IPS-11a (cell line): ENCODE measurements at regions not wholly inside any gene's neighbourhood (a gene's known extent, or its start where the extent isn't known, plus 50 kb on each side); places are given as distances from the start of the nearest gene placed in this dataset.
"Not testable (repeated sequence)": the region's sequence is repeated elsewhere in the genome, so short reads cannot be mapped to it uniquely, and the experiment has no call there.

Experiments used
- H3K4me3 ChIP-seq: one replicate; pipeline ENCODE4 v1.5.1; 2013; ENCODE audit warnings: low read depth, low read length, control low read depth

DNA sequence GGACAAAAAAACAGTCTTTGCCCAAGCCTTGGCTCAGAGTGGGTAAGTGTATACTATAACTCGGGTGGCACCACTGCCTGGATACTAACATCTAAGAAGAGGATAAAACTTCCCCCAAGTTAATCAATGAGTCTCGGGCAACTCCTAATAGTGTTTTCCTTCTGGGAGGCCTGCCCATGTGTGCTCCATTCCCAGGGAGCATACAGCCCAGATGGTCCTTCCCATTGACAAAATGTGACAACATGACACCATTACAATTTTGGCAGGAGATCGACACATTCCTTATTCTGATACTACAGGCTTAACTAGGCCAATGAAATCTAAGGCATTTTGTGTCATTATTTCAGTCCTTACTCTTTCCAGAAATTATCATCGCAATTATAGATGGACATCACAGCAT, 52.7 kb upstream of the CRIM1 start:
- H3K4me3 ChIP-seq = no peak overlapping the region

DNA sequence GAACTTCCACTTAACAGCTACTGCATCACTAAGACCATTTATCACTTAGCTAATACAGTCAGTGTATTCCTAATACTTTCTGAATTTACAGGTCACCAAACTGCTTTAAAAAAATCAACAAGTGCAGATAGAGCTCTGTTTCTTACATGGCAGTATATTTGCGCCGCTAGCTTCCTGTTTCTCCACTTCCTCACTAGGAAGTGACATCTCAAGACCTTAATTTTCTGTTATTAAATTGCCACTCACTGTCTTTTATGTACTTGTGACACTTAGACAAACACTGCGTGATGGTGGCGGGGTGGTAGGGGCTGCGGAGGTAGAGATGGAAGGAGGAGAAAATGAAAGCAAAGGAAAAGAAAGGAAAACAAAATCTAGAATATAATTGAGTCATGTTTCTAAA, 53.7 kb upstream of the CRIM1 start:
- no peak overlapping the region for H3K4me3 ChIP-seq

DNA sequence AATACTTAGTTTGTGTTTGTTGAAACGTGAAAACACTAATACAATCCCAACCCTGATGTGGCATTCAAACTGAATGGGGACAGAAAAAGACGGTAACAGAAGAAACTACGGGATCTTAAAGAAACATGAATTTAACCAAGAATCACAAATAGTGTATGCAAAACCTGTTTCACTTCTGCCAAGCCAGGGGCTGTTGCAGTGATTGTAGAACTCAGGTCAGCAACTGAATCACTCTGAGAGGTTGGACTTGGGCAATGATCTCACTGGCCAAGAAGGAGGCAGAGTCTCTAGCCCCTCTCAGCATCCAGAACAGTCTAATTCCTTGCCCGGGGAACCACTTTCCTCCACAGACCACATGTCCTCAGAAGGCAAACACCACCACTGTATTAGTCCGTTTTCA, 54.9 kb upstream of the CRIM1 start:
- H3K4me3 ChIP-seq = no peak overlapping the region

DNA sequence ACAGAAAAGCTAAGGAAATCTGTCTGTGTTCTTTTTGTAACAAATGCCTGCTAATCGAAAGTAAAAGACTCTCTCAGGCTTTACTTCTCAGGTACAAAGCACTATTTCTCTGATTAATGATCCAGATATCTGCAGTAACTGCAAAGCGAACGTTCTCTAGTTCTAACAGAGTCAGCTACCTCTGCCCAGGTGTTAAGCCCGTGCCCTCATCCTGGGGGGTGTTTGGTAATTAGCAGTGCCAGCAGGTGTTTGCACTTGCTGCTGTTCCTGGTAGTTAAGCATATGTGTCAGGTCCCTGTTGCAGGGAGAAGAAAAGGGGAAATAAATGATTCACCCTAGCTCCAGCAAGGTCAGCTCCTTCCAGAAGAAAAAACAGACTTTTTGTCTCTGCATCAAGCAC, 58.8 kb upstream of the CRIM1 start:
- no peak overlapping the region for H3K4me3 ChIP-seq

DNA sequence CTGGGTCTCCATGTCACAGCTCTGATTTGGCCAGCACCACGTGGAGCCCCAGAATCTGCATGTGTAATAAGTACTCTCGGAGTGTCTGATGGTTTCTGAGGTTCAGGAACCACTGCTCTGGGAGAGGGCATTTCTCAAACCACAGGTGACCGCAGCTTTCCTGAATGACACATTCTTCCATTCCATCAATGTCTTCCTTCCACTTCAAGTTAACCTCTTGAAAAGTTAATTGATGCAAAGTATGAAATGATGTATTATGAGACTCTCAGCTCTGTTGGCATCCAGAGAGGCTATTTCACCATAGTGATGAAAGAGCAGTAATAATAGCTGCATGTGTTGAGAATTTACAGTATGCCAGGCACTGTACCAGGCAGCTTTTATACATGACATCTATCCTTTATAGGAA, 61.3 kb upstream of the CRIM1 start:
- H3K4me3 ChIP-seq = no peak overlapping the region

DNA sequence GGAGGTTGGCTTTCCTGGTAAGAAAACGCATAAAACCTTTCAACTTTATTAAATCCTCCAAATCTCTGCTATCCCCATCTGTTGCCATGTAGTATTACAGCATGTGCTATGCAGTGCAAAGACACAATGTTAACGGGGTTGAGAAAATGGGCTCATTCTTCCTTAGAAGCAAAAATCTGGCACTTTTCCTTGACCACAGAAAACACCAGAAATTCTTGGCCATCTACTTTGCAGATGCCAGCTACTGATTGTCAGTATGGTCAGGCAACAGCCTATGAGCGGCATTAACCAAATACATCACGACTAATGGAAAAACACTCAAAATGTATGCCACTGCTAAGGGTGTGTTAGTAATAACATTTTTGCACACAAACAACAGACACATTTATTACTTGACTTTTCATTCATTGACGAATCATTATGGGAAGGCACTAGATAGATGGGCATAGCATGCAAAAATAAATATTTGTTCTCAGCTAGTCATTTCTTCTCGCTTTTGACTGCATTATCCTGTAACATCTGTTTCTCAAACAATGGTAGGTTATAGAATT, 65.2 kb upstream of the CRIM1 start:
- no peak overlapping the region for H3K4me3 ChIP-seq

DNA sequence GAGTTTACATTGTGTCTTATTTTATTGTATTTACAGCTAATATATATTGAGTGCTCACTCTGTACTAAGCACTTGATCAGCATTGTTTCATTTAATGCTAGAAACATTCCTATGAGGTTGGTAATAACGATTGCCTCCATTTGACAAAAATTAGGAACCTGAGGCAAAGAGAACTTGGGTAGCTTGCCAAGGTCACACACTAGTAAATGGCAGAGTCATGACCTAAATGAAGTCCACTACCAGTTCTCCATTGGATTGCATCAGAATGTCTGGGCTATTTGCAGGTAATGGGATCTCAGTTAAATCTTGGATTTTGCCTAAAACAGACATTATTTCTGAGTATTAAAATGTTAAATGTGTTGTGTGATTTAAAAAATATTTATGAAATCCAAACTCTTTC, 65.8 kb upstream of the CRIM1 start:
- H3K4me3 ChIP-seq = no peak overlapping the region

DNA sequence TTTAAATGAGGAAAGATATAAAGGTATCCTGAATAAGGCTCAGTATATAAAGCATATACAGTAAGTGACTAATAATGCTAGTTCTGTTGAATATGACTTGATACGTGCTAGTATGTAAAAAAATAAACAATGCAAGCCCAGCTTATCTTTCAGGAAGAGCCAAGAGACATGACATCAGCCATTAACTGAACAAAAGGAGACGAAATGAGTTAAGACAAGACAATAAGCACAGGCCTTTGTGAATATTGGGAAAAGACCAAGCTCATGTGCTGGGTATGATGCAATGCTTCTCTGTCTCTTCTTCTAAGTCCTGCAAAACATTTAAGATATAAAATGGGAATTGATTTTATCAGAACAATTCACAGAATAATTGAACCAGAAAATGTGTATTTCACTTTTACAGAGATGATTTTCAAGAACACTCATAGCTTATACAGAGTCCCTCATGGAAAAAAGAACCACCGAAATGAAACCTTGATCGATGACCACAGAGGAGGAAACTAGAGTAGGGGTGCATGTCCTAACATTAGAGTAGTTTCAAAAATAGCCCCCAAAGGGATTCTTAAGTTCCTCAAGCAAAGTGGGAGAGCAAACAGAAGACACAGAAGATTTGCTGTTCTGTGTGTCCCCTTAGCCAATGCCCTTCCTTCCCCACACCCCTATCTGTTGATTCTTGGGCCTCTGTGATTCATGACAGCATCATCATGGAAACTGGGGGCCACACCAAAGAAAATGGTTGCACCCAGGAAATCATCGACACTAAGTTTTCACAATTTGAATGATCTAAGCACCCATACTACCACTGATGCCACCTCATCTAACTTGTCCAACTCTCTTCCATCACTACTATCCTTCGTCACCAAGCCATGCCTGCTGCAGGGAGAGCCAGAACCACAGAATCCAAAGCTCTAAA, 68.0 kb upstream of the CRIM1 start:
- H3K4me3 ChIP-seq = no peak overlapping the region

DNA sequence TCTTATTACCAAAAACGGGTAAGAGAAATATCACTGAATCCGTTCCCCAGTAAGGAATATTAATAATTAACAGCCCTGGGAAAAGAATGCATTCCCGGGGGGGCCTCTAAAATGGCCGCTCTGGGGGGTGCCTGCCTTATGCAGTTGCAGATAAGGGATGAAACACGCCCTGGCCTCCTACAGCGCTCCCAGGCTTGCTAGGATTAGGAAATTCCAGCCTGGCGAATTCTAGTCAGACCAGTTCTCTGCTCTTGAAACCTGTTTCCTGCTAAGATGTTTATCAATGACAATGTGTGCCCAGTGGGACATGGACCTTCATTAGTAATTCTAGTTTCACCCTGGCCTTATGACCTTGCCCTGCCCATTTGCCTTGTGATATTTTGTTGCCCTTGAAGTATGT, 76.1 kb upstream of the CRIM1 start:
- not testable (repeated sequence) for H3K4me3 ChIP-seq

DNA sequence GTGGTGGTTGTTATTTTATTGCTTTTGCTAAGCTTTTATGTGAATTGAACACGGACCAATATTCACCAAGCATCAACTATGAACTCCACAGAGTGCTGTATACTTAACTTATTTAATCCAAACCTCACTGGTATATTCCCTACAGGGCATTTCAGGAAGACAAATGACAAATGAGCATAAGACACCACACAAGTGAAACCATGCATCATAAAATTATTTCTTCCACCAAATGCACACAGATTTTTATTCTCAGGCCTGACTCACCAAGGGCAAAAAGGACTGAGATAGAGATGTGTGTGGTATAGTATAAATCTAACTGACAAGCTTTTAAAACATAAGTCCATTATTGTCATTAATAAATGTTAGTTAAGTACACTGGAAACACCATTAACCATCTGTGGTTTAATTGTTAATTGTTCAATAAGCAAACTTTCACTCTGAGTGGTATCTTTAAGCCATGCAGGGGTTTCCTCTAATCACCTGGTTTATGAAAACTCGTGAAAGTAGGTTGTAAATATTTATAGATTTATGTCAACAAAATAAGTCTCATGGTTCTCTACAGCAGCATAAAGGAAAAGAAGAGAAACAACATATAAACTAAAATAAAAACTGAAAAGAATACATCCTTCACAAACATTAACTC, 77.6 kb upstream of the CRIM1 start:
- no peak overlapping the region for H3K4me3 ChIP-seq

DNA sequence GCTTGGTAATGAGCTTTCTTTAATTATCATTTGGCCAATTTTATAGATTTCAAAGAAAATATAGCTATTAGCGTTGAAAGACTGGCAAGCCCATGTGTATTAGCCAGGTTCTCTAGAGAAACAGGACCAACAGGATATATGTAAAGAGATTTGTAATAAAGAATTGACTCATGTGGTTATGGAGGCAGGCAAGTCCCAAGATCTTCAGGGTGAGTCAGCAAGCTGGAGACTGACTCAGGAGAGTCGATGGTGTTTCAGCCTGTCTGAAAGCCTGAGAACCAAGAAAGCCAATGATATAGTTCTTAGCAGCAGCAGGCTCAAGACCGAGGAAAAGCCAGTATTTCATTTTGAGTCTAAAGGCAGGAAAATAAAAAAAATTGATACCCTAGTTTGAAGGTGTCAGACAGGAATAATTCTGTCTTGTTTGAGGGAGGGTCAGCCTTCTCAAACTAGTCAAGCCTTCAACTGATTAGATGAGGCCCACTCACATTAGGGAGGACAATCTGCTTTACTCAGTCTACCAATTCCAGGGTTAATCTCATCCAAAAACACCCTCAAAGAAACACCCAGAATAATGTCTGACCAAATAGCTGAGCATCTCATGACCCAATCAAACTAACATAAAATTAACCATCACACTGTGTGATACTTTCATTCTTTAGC, 78.3 kb upstream of the CRIM1 start:
- no peak overlapping the region for H3K4me3 ChIP-seq

DNA sequence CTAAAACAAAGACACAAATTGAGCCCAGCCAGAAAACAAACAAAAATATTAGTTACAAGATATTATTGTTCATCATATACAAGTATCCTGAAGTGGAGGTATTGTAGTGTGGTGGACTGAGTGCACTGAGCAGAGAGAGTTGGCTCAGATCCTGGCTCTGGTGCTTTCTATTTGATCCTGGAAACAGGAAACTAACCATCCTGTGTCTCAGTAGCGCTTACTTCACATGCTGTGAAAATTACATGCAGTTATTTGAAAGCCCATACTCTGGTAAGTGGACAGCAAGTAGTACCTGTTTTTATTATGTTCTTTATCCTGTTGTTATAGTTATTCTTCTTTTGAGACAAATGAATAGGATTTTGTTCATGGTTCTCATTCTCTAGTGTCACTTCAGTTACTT, 84.3 kb upstream of the CRIM1 start:
- no peak overlapping the region for H3K4me3 ChIP-seq

DNA sequence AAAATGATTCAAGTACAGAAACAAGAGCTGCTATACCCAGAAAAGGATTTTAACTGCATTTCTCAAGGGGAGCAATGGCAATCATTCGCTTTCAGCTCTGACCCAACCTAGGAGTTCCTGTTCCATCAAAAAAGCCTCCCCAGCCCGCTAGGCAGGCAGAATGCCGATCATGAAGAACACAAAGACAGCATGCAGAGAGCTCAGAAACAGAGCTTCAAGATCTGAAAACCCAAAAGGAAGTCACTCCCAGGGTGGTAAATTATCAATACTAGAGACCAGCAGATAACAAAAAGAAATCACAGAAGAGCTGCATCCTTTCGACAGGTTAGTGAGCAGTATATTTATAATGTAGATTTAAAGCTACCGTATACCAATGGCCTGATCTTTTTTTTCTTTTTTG, 84.8 kb upstream of the CRIM1 start:
- no peak overlapping the region for H3K4me3 ChIP-seq

DNA sequence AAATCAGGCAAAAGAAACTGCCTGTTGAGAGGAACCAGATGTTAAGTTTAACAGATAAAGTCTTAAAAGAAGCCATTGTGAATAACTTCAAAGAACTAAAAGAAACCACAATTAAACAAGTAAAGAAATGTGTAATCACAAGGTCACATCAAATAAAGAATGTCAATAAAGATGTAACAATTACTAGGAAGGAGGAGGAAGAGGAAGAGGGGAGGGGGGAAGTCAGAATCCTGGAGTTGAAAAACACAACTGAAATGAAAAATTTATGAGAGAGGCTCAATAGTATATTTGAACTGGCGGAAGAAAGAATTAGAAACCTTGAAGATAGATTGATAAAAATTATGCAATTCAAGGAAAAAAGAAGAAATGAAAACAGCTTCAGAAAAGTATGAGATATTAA, 88.4 kb upstream of the CRIM1 start:
- no peak overlapping the region for H3K4me3 ChIP-seq

DNA sequence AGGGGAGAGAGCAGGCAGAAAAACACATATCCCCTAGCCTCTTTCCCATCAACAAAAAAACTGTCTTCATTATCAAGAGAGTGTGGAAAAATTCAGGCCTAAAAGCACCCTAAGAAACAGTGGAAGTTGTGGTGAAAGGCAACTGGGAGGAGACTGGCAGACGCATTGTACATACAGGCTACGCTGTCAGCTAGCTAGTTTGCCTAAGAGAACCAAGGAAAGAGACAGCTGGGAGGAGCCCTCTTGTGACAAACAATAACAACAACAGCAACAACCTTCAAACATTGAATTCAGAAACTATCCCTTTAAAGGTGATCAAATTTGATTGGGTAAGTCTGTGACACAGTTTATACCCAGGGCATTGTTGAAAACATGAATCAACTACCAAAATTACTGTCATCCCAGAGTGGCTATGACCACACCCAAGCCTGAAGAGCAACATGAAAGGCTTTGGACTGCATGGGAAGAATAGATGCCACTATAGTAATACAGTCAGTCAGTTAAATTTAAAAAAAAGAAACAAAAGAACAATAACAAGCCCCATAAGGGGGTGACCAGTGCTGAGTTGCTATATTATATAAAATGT, 88.9 kb upstream of the CRIM1 start:
- no peak overlapping the region for H3K4me3 ChIP-seq

DNA sequence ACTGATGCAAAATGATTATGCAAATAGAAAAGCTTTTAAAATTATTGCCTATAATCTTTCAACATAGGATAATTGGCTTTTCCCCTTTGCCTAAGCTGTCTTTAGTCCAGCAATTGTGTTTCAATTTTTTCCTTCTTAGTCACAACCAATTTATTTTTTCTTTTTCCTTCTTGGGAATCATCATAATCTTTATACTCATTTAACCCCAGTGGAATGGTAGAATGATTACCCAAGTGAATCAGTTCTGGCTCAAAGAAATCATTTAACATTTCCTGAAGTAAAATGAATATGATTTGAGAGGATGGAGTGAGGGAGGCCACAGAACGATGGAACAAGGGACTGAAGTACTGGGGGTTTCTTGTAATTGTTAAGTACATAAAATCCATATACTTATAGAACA, 93.0 kb upstream of the CRIM1 start:
- H3K4me3 ChIP-seq = no peak overlapping the region

DNA sequence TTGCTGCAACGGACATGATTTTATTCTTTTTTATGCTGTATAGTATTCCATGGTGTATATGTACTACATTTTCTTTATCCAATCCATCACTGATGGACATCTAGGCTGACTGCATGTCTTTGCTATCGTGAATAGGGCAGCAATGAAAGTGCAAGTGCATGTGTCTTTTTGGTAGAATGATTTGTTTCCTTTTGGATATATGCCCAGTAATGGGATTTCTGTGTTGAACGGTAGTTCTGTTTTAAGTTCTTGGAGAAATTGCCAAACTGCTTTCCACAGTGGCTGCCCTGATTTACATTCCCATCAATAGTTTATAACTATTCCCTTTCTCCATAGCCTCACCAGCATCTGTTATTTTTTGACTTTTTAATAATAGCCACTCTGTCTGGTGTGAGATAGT, 99.7 kb upstream of the CRIM1 start:
- no peak overlapping the region for H3K4me3 ChIP-seq

DNA sequence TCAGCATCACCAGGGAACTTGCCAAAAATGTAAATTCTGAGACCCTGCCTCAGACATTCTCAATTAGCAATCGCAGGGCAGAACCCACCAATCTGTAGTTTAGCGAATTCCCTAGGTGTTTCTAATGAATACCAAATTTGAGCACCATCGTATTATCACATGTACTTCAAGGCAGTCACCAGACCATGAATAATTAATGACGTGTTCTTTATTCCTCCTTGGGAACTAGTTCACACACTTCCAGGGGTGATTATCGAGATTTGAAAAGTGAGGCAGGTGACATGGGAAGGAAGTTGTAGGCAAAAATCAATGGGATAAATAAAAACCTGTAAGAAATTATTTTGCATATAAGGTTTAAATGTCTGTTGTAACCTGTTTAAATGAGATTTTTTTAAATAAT, 102.5 kb upstream of the CRIM1 start:
- no peak overlapping the region for H3K4me3 ChIP-seq

DNA sequence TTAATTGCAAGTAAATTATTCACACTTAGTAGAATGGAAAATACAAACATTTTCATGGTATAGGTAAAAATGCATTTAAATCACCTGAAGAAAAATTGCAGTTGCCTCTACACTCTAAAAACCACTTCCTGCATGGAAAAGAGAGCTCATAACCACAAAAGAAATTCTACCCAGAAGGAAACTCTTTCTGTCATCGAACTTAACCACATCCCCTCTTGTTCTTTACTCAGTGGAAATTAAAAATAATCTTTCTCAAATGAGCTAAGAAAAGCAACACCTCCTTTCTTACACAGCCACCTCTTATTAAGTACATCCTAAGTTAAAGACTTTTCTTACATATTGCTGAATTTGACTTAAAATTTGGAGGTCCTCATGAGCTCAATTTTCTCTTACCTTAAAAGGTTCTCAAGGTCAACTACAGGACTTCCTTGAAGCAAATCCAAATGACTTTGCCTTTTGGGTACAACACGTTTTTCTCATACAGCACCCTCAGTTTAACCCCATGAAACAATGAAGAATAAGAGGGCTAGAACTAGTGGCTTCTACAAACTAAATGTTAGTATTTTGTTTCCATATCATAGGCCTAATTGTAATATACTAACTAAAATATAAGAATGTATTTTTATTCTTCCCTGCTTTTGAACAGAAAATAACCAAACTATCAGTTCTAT, 109.1 kb upstream of the CRIM1 start:
- H3K4me3 ChIP-seq = no peak overlapping the region

DNA sequence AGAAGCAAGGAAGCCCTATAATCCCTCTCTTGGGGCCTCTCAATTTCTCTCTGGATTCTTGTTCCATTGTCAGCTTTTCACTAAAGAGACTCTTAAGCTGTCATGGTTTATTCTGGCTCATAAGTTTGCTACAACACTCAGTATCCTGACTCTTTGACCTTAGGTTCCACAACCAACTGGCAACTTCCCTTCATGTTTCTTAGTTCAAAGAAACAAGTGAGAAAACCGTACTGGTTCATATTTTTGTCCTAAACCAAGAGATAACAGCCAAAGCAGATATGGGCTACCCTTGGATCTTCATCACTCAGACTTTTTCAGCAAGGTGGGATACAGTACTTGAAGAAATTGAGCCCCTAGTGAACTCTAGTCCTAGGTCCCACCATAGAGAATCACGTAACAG, 109.9 kb upstream of the CRIM1 start:
- no peak overlapping the region for H3K4me3 ChIP-seq

DNA sequence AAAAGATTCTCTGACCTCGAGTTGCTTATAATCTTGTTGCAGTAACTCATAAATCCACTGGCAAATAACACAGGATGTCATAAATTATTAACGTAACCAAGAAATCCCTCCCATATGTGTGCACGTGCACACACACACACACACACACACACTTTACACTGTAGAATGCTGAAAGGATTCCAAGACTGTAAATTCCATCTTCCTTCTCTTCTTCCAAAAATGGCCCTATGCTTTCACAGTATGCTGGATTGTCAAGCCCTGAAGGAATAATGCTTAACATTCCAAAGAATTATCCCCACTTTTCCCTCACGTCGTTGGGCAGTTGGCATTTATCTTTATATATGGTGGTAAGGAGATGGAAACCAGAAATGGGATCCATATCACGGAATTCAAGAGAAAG, 117.5 kb upstream of the CRIM1 start:
- no peak overlapping the region for H3K4me3 ChIP-seq
